GM19463 (cell line): ENCODE measurements at regions not wholly inside any gene's neighbourhood (a gene's known extent, or its start where the extent isn't known, plus 50 kb on each side); places are given as distances from the start of the nearest gene placed in this dataset.

Source experiments
- ATAC-seq: cut with Tn5 transposase; IDR thresholded peaks from one replicate; pipeline ENCODE4 v1.9.1; 2021; ENCODE audit warnings: mild to moderate bottlenecking, moderate library complexity; ENCODE audit not compliant: unreplicated experiment

- no peak for ATAC-seq
Measured at GRCh38 chr4:155564880-155565279, 101.8 kb upstream of the GUCY1A1 start.

GRCh38 chr4:155564086-155564485 is 102.6 kb upstream of the GUCY1A1 start:
- ATAC-seq, result no peak

DNA sequence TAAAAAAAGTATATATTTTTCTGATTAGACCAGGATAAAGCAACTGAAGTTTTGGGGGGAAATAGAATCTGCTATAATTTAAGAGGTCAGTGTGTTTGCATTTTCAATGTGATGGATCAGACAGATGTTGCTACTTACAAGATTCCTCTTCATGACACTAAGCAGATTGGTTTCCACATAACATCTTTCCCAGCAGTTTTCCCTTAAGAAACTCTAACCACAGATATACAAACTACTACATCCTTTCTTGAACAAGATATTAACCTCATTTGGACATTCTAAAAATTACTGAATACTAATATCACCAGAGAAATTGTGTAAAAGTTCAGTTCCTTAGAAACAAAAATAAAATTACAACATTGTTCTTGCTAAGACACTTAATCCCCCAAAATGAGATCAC is 106.7 kb upstream of the GUCY1A1 start:
- ATAC-seq, result no peak

GRCh38 chr4:155552180-155552579 is 114.5 kb upstream of the GUCY1A1 start:
- ATAC-seq, result no peak

- ATAC-seq, result no peak
Measured at GRCh38 chr4:155548173-155548572, 118.5 kb upstream of the GUCY1A1 start.

DNA sequence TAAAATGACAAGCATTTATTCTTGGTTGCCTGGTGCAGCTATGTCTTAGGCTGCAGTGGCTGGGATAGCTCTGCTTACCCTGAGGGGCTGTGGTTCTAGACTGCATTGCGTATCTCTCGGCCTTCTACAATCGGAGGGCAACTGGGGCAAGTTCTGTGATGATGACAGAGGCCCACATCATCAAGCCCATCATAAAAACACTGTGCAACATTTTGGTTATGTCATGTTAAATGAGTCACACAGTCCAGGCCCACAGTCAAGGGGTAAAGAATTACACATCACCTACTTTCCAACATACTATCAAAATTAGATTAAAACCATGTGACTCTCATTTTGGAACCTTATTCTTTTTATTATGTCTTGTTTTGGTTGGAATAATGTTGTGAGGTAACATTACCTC is 120.2 kb upstream of the GUCY1A1 start:
- no peak for ATAC-seq

GRCh38 chr4:155545456-155545855 is 121.2 kb upstream of the GUCY1A1 start:
- no peak for ATAC-seq

DNA sequence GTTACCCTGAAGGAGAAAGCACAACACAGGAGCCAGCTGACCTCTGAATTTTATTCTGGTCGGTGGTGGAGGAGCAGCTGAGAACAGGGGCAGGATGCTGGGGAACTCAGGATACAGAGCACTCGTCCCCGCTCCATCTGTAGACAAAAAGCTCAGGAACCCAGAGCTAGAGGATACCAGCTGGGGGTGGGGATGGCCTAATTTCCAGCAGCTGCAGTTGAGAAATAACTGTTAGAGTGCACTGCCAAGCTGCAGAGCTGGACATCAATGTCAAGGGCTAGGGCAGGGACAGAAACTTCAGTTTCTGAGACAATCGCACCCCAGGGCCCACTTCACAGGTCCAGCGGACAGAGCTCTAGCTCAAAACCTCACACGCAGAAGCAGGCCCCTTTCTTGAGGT is 122.1 kb upstream of the GUCY1A1 start:
- ATAC-seq, result no peak

- peak; percentile 85 for ATAC-seq
Measured at GRCh38 chr4:155543126-155543765, 123.4 kb upstream of the GUCY1A1 start.

DNA sequence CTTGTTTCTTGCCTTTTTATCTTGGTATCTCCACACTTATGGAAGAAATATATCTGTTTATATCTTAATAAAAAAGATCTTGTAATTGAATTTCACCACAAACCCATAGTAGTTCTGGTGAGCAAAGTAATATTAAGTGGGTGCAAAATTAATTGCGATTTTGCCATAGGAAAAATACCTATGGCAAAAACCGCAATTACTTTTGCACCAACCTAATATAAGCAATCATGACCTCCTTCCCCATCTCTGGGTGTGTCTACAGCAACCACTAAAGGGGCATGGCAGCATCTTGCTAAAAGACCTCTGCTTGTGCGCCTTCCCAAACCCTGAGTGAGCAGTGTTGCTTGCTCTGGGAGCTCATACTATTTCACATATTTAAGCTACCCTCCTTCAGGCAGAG is 124.2 kb upstream of the GUCY1A1 start:
- ATAC-seq, result no peak

DNA sequence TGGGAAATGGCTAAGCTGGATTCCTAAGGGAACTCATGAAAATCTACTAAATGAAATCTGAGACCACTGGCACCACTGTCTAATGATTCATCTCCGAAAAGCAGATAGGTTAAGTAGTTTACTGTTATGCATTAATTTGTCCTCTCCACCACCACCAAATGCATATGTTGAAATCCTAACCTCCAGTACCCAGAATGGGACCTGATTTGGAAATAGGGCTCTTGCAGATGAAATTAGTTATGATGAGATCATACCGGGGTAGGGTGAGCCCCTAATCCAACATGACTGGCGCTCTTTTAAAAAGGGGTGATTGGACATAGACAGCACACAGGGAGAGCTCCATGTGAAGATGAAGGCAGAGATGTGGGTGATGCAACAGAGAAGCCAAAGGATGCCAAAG is 124.9 kb upstream of the GUCY1A1 start:
- no peak for ATAC-seq

DNA sequence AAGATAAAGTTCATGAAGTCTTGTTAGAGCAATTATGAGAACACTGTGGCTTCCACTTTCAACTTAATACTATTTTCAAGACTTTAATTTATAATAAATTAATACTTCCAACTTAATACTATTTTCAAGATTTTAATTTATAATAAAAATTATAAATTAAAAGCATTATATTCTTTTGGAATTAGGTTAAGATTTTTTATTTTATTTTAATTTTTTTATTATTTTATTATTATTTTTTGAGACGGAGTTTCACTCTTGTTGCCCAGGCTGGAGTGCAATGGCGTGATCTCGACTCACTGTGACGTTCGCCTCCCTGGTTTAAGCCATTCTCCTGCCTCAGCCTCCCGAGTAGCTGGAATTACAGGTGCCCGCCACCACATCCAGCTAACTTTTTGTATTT is 126.0 kb upstream of the GUCY1A1 start:
- no peak for ATAC-seq

GRCh38 chr4:155539746-155540145 is 126.9 kb upstream of the GUCY1A1 start:
- no peak for ATAC-seq

- no peak for ATAC-seq
Measured at GRCh38 chr4:155535802-155536454, 130.7 kb upstream of the GUCY1A1 start.

DNA sequence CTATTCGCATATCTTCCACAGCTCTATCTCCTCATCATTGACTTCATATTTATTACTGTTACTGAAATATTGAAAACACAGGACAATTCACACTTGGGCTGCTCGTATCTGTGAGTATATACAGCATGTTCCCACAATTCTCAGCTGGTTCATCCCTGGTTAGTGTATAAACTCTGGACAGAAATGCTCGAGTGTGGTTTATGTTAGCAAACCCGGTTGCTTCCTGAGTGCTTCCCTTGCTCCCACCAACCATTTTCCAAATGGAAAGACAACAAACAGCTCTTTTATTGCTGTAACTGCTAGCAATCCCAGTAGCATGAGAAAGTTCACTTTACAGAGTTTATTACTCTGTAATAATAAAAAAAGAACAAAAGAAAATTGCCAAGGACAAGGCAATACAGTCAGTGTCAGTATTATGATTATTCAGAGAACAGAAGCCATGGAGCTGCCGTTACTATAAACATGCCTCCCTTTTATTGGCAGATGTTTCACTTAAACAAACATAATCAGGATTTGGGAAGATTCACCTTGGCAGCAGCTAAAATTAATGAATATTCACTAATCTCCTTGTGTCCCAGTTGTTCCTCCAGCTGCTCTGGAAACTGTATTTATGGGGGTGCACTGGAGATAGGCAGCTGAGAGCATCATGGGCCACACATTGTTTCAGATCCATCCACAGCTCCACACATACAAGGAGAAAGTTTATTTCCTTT is 134.1 kb upstream of the GUCY1A1 start:
- ATAC-seq, result no peak

DNA sequence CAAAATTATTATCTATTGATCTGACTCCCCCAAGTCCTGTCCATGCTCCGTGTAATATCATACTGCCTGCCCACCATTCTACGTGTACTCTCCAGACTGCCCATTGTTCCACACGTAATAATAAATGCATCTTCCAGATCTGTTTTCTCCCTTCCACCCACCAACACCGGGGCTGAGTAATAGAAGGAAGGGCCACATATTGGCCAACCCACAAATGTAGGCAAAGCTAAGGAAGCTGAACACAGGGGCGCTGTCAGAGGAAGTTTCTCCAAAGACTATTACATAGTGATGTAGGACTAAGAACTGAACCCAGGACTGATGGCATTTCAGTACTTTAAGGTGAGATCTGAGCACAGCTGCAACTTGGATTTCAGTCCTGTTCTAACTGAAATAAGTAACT is 135.8 kb upstream of the GUCY1A1 start:
- ATAC-seq, result no peak

DNA sequence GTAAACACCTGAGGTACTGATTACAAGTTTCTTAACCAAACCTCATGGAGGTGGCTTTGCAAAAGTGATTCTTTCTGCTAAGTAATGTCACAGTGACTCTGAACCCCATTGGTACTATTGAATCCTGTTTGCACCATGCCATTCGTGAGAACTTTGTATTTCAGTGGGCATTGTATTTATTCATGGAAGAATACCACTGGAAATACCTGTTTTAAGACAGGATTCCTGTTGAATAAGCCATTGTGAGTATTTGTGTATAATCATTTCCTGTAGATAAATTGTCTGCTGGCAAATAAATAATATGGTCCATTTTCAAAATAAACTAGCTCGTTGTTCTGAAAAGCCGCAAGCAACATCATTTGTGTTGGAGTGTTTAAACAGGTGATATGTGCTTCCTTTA is 136.4 kb upstream of the GUCY1A1 start:
- no peak for ATAC-seq

GRCh38 chr4:155529716-155530115 is 136.9 kb upstream of the GUCY1A1 start:
- no peak for ATAC-seq

DNA sequence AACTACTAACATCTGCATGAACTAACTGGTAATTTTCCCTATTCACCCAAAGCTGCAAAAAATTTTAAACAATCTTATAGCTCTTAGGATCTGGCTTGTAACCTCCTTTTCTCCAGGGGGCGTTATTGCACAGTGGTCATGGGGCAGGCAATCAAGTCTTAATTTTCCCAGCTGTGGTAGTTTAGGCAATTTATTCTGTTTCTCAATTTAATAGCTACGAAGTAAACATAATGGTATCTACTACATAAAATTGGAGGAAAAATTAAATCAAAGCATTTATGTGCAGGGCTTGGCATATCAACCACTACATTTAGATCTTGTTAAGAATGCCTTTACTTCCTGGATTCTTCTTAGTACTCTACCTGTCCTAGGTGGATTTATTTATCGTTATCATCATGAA is 137.4 kb upstream of the GUCY1A1 start:
- no peak for ATAC-seq

DNA sequence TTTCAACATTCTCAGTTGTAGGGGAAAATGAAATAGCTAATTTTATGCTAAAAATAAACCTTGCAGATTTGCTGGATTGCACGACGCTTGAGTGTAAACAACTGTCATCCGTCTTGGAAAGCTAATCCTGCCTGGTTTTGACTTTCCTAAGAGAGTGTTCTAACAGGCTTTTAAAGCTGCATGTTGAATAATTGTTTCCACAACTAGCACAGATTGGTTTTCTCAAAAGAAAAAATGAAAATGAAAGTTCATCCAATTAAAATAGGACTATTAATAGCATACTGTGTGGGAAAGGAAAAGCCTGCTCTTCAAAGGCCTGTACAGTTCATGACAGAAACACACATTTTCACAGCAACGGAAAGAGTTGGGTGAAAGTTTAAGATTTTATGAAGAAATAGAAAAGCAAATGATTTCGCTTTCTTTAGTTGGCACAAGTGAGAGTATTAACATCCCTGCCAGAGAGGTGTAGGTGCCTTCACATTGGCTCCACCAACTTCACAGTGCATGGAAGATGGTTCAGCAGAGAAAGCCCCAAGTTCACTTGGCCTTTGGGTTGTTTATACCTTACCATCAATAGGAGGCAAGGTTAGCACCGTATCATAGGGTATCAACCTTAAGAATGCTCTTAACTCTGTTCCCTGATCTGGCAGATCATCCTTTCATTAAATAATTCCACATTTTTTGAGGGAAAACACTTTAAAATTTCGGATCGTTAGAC is 140.0 kb upstream of the GUCY1A1 start:
- no peak for ATAC-seq

GRCh38 chr4:155524926-155525455 is 141.7 kb upstream of the GUCY1A1 start:
- ATAC-seq, result no peak
